Esophagus muscularis mucosa (tissue), 4 donors: ENCODE measurements at regions not wholly inside any gene's neighbourhood (a gene's known extent, or its start where the extent isn't known, plus 50 kb on each side); places are given as distances from the start of the nearest gene placed in this dataset.
A peak's percentile ranks its signal among the peaks of the same experiment; 100 is the strongest.

ENCODE experiments used
- DNase-seq: peaks from one replicate; pipeline ENCODE4 v3.0.0-alpha.2; 2017; ENCODE audit errors: extremely low spot score
- H3K27ac ChIP-seq, 4 donors: fragments of 200-600 bp; sonication (generic); replicated peaks in 1 of 4; 1 replicate in 3 of 4; 2 replicates in 1 of 4; pipeline ENCODE4 v1.5.1; 2016 to 2019; ENCODE audit warnings: mild to moderate bottlenecking in 1 of 4
- H3K27me3 ChIP-seq, 4 donors: fragments of 200-600 bp; sonication (generic); one replicate each; pipeline versions ENCODE4 v1.5.1 to v1.6.0; 2016 to 2019
- H3K36me3 ChIP-seq, 4 donors: fragments of 200-600 bp; sonication (generic); one replicate each; pipeline ENCODE4 v1.5.1; 2016 to 2019
- H3K4me1 ChIP-seq, 4 donors: fragments of 200-600 bp; sonication (generic); one replicate each; pipeline ENCODE4 v1.5.1; 2016 to 2019
- H3K4me3 ChIP-seq, 4 donors: fragments of 200-600 bp; sonication (generic); 1 replicate in 2 of 4; 2 replicates in 2 of 4; pipeline ENCODE4 v1.5.1; 2016 to 2019; ENCODE audit warnings: mild to moderate bottlenecking in 4 of 4, moderate library complexity in 1 of 4
- H3K9me3 ChIP-seq, 4 donors: fragments of 200-600 bp; sonication (generic); 1 replicate in 3 of 4; 2 replicates in 1 of 4; pipeline ENCODE4 v1.5.1; 2016 to 2019
- EP300 ChIP-seq: sonication (generic); formaldehyde crosslinking; IDR thresholded peaks from one replicate; pipeline ENCODE4 v1.6.1; 2017; ENCODE audit warnings: antibody characterized with exemption
- POLR2A ChIP-seq: fragments of 450-650 bp; IDR thresholded peaks from one replicate; pipeline ENCODE4 v1.6.1; 2017; ENCODE audit warnings: antibody characterized with exemption, moderate library complexity, mild to moderate bottlenecking, low read depth
- POLR2AphosphoS5 ChIP-seq, 2 donors: sonication (generic); formaldehyde crosslinking; IDR thresholded peaks; one replicate each; pipeline ENCODE4 v1.6.1; 2017; ENCODE audit warnings: antibody characterized with exemption in 2 of 2
- WGBS: methylation state at CpG from one replicate; pipeline ENCODE4 v1.1.5; 2018; 5-methylcytosine and 5-hydroxymethylcytosine counted together
- intact Hi-C: fragments of 100-400 bp; cut with DNase I; formaldehyde crosslinking; loops from one replicate; pipeline ENCODE4 v1.15.1; 2023
- TF ChIP-seq, protein P1 (sequence below), 3 experiments: fragments of 200-600 bp in 2 of 3; fragments of 450-650 bp in 1 of 3; sonication (generic) in 2 of 3; IDR thresholded peaks; one replicate each; pipeline ENCODE4 v1.5.1; 2017 to 2019; ENCODE audit warnings: antibody characterized with exemption in 3 of 3, mild to moderate bottlenecking in 2 of 3, moderate library complexity in 1 of 3

DNA sequence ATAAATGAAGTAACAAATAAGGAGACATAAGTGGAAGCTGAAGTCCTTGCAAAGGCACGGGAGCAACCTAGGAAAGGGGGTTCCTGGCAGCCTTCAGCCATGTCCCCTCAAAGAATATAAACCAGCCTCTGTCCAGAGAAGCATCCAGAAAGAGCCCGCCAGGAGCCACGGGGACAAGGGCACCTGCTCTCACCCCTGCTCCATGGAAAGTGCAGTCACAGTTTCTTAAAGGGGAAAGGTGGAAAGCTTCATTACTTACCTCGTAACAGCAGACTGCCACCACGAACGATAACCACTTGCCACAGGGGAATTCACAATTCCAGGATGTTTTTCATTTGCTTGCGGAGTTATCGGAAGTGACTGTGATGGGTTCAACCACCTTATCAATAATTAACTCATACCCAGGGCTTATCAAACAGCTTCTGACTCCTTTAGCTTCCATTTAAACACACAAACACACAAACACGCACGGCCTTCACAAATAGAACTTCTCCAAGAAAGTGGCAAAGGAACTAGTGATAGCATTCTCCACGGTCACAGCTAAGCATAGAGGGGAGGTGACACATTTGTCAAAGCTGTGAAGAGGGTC is 134.2 kb upstream of the IGF1R start:
- TF ChIP-seq EP300 (no peak), POLR2A (no peak), POLR2AphosphoS5 (IDR thresholded peaks at IDR 0.05) (no peak)
- TF ChIP-seq, protein P1, sequence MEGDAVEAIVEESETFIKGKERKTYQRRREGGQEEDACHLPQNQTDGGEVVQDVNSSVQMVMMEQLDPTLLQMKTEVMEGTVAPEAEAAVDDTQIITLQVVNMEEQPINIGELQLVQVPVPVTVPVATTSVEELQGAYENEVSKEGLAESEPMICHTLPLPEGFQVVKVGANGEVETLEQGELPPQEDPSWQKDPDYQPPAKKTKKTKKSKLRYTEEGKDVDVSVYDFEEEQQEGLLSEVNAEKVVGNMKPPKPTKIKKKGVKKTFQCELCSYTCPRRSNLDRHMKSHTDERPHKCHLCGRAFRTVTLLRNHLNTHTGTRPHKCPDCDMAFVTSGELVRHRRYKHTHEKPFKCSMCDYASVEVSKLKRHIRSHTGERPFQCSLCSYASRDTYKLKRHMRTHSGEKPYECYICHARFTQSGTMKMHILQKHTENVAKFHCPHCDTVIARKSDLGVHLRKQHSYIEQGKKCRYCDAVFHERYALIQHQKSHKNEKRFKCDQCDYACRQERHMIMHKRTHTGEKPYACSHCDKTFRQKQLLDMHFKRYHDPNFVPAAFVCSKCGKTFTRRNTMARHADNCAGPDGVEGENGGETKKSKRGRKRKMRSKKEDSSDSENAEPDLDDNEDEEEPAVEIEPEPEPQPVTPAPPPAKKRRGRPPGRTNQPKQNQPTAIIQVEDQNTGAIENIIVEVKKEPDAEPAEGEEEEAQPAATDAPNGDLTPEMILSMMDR (IDR thresholded peaks at IDR 0.05) = no peak
- Histone ChIP-seq H3K4me3 (no peak overlapping the region), H3K27me3 (no peaks in the 10 kb centered on the region), H3K4me1 (peaks cover 0 to 4% (median 4%) of the 10 kb centered on the region in 4 donors), H3K9me3 (no peaks in the 10 kb centered on the region), H3K27ac (no peak overlapping the region), H3K36me3 (no peaks in the 10 kb centered on the region)
- intact Hi-C loops = no loop called here
- WGBS = 82% methylated on average over 11 of the region's 11 CpGs
- DNase-seq = peak; percentile 86

DNA sequence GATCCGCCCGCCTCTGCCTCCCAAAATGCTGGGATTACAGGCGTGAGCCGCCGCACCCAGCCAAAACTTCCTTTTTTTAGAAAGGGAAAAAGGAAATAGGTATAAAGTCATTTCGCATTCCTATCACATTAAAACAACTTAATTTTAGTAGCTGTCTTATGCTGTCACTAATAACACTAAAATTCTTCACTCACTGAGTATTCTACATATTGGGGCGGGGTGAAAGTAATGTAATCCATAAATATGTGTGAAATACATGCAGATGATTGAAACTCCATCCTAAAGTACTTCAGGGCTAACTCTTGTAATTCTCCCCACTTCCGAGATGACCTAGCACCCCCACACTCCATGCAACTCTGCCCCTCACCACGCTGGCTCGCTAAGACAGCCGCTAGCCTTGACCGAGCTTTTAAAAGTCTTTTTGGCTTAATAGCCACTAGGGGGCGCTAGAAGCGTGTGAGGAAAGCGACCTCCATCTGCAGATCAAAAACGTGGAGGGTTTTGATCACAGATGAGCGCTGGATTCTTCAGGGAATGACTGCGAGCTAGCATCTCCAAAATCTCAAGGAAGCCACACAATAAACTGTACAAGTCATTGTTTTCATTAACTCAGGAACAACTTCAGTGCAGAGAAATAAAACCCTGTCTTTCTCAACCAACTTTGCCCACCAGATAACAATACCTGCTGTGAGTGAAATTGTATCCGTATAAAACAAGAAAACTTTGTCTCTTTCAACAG is 129.3 kb upstream of the IGF1R start:
- Histone ChIP-seq H3K27me3 (no peaks in the 10 kb centered on the region), H3K9me3 (no peaks in the 10 kb centered on the region), H3K4me3 (no peak overlapping the region), H3K27ac (no peak overlapping the region), H3K4me1 (peaks cover 0 to 9% (median 7%) of the 10 kb centered on the region in 4 donors), H3K36me3 (no peaks in the 10 kb centered on the region)
- intact Hi-C loops = loop anchor here (5.0 kb wide), 1 partner anchor 558 kb away; no protein-coding TSS in a partner anchor
- TF ChIP-seq POLR2A (no peak), EP300 (no peak), POLR2AphosphoS5 (IDR thresholded peaks at IDR 0.05) (peak in 1 of 2 donors; percentile 48)
- TF ChIP-seq, protein P1 (IDR thresholded peaks at IDR 0.05) = peak; percentile 67 to 89 (median 81)
- WGBS = 34% methylated on average over 19 of the region's 19 CpGs
- peak; percentile 91 for DNase-seq

DNA sequence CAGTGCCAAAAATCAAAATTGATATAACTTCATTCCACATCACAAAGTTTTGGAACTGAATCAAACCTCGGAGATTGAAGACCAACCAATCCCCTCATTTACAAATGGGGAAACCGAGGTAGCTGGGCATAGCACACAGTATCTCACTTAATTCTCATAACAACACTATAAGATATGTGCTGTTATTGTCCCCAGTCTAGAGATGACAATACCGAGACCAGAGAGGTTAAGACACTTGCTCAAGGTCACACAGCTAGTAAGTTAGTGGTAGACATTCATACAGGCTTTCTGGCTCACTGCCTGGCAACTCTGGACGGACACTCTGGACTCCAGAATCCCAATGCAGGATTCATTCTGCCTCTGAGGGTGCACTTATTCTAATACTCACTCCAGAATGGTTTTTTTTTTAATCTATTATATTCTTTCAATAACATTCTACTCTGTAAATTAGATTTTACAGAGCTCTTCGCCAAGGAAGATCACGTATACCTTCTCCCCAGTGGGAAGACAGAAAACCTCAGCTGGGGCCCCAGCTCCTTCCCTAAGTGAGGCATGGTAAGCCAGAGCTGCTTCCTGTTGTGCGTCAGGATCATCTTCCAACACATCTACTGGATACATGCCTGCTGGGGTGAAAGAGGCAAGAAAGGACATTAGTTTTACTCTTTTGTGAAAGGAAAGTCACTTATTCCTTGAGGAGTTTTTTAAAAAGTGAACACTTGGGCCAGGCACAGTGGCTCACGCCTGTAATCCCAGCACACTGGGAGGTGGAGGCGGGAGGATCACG is 128.4 kb upstream of the IGF1R start:
- peak; percentile 68 for DNase-seq
- Histone ChIP-seq H3K9me3 (no peaks in the 10 kb centered on the region), H3K36me3 (no peaks in the 10 kb centered on the region), H3K4me1 (peaks cover 0 to 10% (median 8%) of the 10 kb centered on the region in 4 donors), H3K27me3 (no peaks in the 10 kb centered on the region), H3K27ac (no peak overlapping the region), H3K4me3 (no peak overlapping the region)
- intact Hi-C loops = loop anchor here (5.0 kb wide), 2 partner anchors 122 to 557 kb away; no protein-coding TSS in a partner anchor
- 71% methylated on average over 10 of the region's 10 CpGs for WGBS
- TF ChIP-seq, protein P1 (IDR thresholded peaks at IDR 0.05) = no peak
- TF ChIP-seq POLR2AphosphoS5 (IDR thresholded peaks at IDR 0.05) (no peak), EP300 (no peak), POLR2A (no peak)

DNA sequence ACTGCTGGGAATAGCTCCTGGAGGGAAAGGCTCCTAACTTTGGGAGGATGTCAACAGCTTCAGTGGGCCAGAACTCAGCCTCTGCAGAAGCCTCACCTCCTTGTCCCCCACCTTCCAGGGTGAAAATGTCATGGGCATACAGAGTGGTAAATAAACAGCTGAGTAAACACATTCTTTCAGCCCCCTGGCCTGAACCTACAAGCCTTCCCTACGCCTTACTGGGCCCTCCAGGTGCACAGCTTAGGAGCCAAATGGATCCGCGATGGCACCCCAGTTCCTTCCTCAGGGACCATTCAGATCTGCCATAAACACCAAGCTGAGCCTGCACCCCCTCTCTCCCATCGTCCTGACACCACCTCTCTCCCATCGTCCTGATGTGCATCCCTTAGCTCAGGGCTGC is 126.2 kb upstream of the IGF1R start:
- Histone ChIP-seq H3K36me3 (no peaks in the 10 kb centered on the region), H3K27me3 (no peaks in the 10 kb centered on the region), H3K4me1 (peaks cover 0 to 17% (median 13%) of the 10 kb centered on the region in 4 donors), H3K4me3 (no peak overlapping the region), H3K27ac (no peak overlapping the region), H3K9me3 (no peaks in the 10 kb centered on the region)
- DNase-seq = peak; percentile 37
- intact Hi-C loops = loop anchor here (5.0 kb wide), 1 partner anchor 120 kb away; no protein-coding TSS in a partner anchor
- WGBS = 77% methylated on average over 5 of the region's 5 CpGs
- TF ChIP-seq, protein P1 (IDR thresholded peaks at IDR 0.05) = no peak
- TF ChIP-seq EP300 (no peak), POLR2A (no peak), POLR2AphosphoS5 (IDR thresholded peaks at IDR 0.05) (no peak)
